PC-3 (cell line): ENCODE measurements at regions not wholly inside any gene's neighbourhood (a gene's known extent, or its start where the extent isn't known, plus 50 kb on each side); places are given as distances from the start of the nearest gene placed in this dataset.

Experiments used
- CTCF ChIP-seq: fragments of 300-600 bp; sonication (generic); conservative IDR thresholded peaks from 2 replicates; pipeline ENCODE4 v1.5.1; 2017; ENCODE audit warnings: antibody characterized with exemption, low read depth, mild to moderate bottlenecking, low read length
- EZH2 ChIP-seq: fragments of 300-600 bp; sonication (generic); IDR thresholded peaks from one replicate; pipeline ENCODE4 v1.6.1; 2017; ENCODE audit warnings: antibody characterized with exemption, mild to moderate bottlenecking, low read length; ENCODE audit not compliant: unreplicated experiment
- EZH2phosphoT487 ChIP-seq: fragments of 300-600 bp; sonication (generic); IDR thresholded peaks from 2 replicates; pipeline ENCODE4 v1.6.1; 2018; ENCODE audit warnings: mild to moderate bottlenecking, antibody characterized with exemption, low read length, borderline replicate concordance

DNA sequence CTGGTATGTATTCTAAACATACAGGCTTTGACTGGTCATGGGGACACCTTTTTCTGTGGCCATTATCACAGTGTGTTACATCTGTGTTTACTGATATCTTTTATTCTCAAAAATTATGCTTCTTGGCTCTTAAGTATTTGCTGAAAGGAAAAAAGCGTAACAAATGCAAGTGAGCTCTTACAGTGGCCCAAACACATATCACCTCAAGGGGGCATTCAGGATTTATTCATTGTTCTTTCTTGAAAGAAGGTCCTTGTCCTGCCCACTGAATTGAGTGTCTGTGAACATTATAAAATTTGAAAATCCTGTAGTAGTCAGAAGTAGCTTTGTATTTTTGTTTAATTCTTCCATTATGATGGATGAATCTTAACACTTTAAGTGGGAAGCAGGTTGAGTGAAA lies 454.5 kb downstream of the XIRP2 start:
- peak; percentile 52 for TF ChIP-seq CTCF
- TF ChIP-seq EZH2phosphoT487: no peak
- no peak for TF ChIP-seq EZH2
